GM12892 (cell line): ENCODE measurements at regions not wholly inside any gene's neighbourhood (a gene's known extent, or its start where the extent isn't known, plus 50 kb on each side); places are given as distances from the start of the nearest gene placed in this dataset.

Source experiments
- POLR2A ChIP-seq: IDR thresholded peaks from 2 replicates; pipeline ENCODE4 v1.6.1; 2011; ENCODE audit warnings: low read depth, low read length, control low read depth
- POLR2AphosphoS5 ChIP-seq: IDR thresholded peaks from 2 replicates; pipeline ENCODE4 v1.6.1; 2011; ENCODE audit warnings: low read depth, low read length, control low read depth
- TAF1 ChIP-seq: IDR thresholded peaks from 2 replicates; pipeline ENCODE4 v1.6.1; 2011; ENCODE audit warnings: low read depth, mild to moderate bottlenecking, control low read depth, low read length, borderline replicate concordance

DNA sequence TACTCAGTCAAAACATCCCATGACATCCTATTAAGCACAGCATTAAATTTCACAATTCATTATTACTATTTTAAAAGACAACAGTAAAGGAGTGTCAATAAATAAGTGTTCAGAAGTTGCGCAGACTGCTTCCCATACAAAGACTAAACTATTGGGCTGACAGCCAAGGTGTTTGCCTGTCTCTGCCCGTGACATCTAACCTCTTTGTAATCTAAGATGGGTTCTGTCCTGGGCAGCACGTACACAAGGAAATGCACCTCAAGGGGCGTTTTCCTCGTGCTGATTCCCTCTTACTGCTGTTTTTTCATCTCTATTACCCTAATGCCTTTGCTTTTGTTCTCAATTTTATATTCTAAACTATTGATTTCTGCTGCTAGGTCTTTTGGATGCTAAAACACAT, 216.3 kb downstream of the NHLRC3 start:
- no peak for TF ChIP-seq POLR2AphosphoS5
- TF ChIP-seq POLR2A, result no peak
- TF ChIP-seq TAF1, result no peak
